ENCODE measurements at regions not wholly inside any gene's neighbourhood (a gene's known extent, or its start where the extent isn't known, plus 50 kb on each side); places are given as distances from the start of the nearest gene placed in this dataset.
A peak's percentile ranks its signal among the peaks of the same experiment; 100 is the strongest.

DNA sequence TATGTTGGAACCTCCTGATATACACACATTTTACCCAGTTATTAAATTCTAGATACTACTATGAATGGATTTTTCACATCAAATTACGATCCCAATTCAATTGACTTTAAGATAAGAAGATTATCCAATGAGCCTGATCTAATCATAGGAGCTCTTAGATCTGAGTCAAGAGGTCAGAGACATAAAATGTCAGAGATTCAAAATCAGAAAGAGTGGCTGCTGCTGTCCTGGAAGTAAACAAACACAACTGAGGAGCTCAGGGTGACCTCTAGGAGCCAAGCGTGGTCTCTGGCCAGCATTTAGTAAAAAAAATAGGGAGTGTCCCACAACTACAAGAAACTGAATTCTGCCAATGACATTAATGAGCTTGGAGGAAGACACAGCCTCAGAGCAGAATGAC, 557.1 kb upstream of the CBLB start:
- H3K9me3 Mint-ChIP-seq: peaks cover 0 to 3% (median 0%) of the 10 kb centered on the region in 7 donors
- ATAC-seq (ENCODE audit: low read depth in 2 of 2): no peak
- no peak overlapping the region for H3K4me3 Mint-ChIP-seq
- H3K4me1 Mint-ChIP-seq: peaks cover 9 to 20% (median 12%) of the 10 kb centered on the region in 4 donors
- H3K27ac ChIP-seq (ENCODE audit: insufficient read depth, low read length, poor library complexity, severe bottlenecking): no peak overlapping the region
- H3K36me3 Mint-ChIP-seq: no peaks in the 10 kb centered on the region
- DNase-seq: no peak
- no peaks in the 10 kb centered on the region for H3K9me3 ChIP-seq (ENCODE audit: control insufficient read depth in 2 of 2, low read length in 2 of 2)
- no peak overlapping the region for H3K4me3 ChIP-seq (ENCODE audit: low read depth, low read length)
- H3K27ac Mint-ChIP-seq: no peak overlapping the region
- peaks cover 3% of the 10 kb centered on the region for H3K27me3 Mint-ChIP-seq
- H3K27me3 ChIP-seq (ENCODE audit: control insufficient read depth, insufficient read depth, low read length): no peaks in the 10 kb centered on the region
- no peaks in the 10 kb centered on the region for H3K36me3 ChIP-seq (ENCODE audit: control insufficient read depth, insufficient read depth, low read length)
- peaks cover 10% of the 10 kb centered on the region for H3K4me1 ChIP-seq (ENCODE audit: control insufficient read depth, insufficient read depth, low read length, poor library complexity, severe bottlenecking)

DNA sequence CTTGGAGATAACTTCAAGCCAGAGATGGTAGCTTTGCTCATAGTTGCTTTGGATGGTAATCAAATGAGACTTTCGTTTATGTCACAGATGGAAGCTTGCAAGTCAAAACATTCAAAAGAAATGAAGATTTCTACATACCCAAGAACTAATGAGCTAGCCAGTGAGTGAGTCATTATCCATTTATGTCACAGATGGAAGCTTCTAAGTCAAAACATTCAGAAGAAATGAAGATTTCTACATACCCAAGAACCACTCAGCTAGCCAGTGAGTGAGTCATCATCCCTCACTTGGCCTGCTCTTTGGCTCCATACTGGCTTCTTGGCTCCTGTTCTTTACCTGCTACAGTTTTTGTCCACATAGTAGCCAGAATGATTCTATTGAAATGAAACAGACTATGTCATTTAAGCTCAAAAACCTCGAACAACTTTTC, 559.8 kb upstream of the CBLB start:
- H3K27ac ChIP-seq (ENCODE audit: insufficient read depth, low read length, poor library complexity, severe bottlenecking): no peak overlapping the region
- peaks cover 0 to 3% (median 0%) of the 10 kb centered on the region in 7 donors for H3K9me3 Mint-ChIP-seq
- ATAC-seq (ENCODE audit: low read depth in 2 of 2) (peak; percentile 28 to 54), DNase-seq (peak in 1 of 3 donors; percentile 16)
- no peaks in the 10 kb centered on the region for H3K36me3 ChIP-seq (ENCODE audit: control insufficient read depth, insufficient read depth, low read length)
- no peak overlapping the region for H3K4me3 ChIP-seq (ENCODE audit: low read depth, low read length)
- H3K4me3 Mint-ChIP-seq: no peak overlapping the region
- H3K27me3 Mint-ChIP-seq: peaks cover 7% of the 10 kb centered on the region
- no peaks in the 10 kb centered on the region for H3K36me3 Mint-ChIP-seq
- H3K27ac Mint-ChIP-seq: no peak overlapping the region
- peaks cover 7 to 16% (median 10%) of the 10 kb centered on the region in 4 donors for H3K4me1 Mint-ChIP-seq
- H3K4me1 ChIP-seq (ENCODE audit: control insufficient read depth, insufficient read depth, low read length, poor library complexity, severe bottlenecking): peaks cover 10% of the 10 kb centered on the region
- H3K9me3 ChIP-seq (ENCODE audit: control insufficient read depth in 2 of 2, low read length in 2 of 2): no peaks in the 10 kb centered on the region
- H3K27me3 ChIP-seq (ENCODE audit: control insufficient read depth, insufficient read depth, low read length): no peaks in the 10 kb centered on the region

DNA sequence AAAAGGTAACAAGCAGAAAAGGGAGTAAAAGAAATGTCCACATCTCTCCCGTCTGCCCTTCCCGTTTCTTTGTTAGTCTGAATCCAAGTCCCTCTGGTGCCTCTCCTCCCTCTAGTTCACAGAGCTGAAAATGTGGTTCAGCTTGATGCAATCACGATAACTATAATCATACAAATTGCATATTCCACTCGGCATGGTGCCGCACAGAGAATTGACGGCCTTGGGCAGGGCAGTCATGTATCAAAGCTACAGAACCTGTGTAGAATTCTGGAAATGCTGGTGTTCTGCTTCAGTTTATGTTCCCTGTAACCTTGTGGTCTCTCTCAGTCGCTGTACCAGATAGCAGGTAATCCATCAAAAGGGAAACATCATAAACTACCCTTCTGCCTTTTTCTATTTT, 562.9 kb upstream of the CBLB start:
- H3K27ac ChIP-seq (ENCODE audit: insufficient read depth, low read length, poor library complexity, severe bottlenecking): no peak overlapping the region
- DNase-seq: no peak
- no peak overlapping the region for H3K4me3 ChIP-seq (ENCODE audit: low read depth, low read length)
- no peak for ATAC-seq (ENCODE audit: low read depth in 2 of 2)
- H3K9me3 Mint-ChIP-seq: peaks cover 0 to 3% (median 0%) of the 10 kb centered on the region in 7 donors
- H3K36me3 ChIP-seq (ENCODE audit: control insufficient read depth, insufficient read depth, low read length): no peaks in the 10 kb centered on the region
- peaks cover 0 to 4% (median 0%) of the 10 kb centered on the region in 4 donors for H3K4me1 Mint-ChIP-seq
- no peaks in the 10 kb centered on the region for H3K9me3 ChIP-seq (ENCODE audit: control insufficient read depth in 2 of 2, low read length in 2 of 2)
- no peaks in the 10 kb centered on the region for H3K27me3 ChIP-seq (ENCODE audit: control insufficient read depth, insufficient read depth, low read length)
- H3K36me3 Mint-ChIP-seq: no peaks in the 10 kb centered on the region
- no peak overlapping the region for H3K27ac Mint-ChIP-seq
- no peaks in the 10 kb centered on the region for H3K4me1 ChIP-seq (ENCODE audit: control insufficient read depth, insufficient read depth, low read length, poor library complexity, severe bottlenecking)
- peaks cover 11% of the 10 kb centered on the region for H3K27me3 Mint-ChIP-seq
- H3K4me3 Mint-ChIP-seq: no peak overlapping the region

DNA sequence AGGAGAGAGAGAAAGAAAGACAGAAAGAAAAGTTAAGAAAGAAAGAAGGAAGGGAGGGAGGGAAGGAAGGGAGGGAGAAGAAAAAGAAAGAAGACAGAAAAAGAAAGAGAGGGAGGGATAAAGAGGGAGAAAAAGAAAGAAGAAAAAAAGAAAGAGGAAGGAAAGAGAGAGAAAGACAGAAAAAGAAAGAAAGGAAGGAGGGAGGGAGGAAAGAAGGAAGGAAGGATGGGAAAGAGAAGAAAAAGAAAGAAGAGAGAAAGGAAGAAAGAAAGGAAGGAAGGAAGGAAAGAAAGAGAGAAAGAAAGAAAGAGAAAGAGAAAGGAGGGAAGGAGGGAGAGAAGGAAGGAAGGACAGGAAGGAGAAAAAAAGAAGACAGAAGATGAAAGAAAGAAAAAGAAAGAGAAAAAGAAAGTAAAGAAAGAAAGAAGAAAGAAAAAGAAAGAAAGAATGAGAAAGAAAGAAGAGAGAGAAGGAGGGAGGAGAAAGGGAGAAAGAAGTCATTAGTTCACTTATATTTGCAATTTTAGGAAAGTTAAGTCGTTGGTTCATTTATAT, 567.2 kb upstream of the CBLB start:
- no peak overlapping the region for H3K27ac Mint-ChIP-seq
- Histone ChIP-seq H3K27me3 (ENCODE audit: control insufficient read depth, insufficient read depth, low read length) (no peaks in the 10 kb centered on the region), H3K4me3 (ENCODE audit: low read depth, low read length) (no peak overlapping the region), H3K4me1 (ENCODE audit: control insufficient read depth, insufficient read depth, low read length, poor library complexity, severe bottlenecking) (no peaks in the 10 kb centered on the region), H3K27ac (ENCODE audit: insufficient read depth, low read length, poor library complexity, severe bottlenecking) (no peak overlapping the region), H3K9me3 (ENCODE audit: control insufficient read depth in 2 of 2, low read length in 2 of 2) (no peaks in the 10 kb centered on the region), H3K36me3 (ENCODE audit: control insufficient read depth, insufficient read depth, low read length) (no peaks in the 10 kb centered on the region)
- no peak overlapping the region for H3K4me3 Mint-ChIP-seq
- no peak for ATAC-seq (ENCODE audit: low read depth in 2 of 2)
- peaks cover 0 to 4% (median 0%) of the 10 kb centered on the region in 4 donors for H3K4me1 Mint-ChIP-seq
- no peak for DNase-seq
- H3K9me3 Mint-ChIP-seq: no peaks in the 10 kb centered on the region
- H3K36me3 Mint-ChIP-seq: no peaks in the 10 kb centered on the region
- peaks cover 7% of the 10 kb centered on the region for H3K27me3 Mint-ChIP-seq

DNA sequence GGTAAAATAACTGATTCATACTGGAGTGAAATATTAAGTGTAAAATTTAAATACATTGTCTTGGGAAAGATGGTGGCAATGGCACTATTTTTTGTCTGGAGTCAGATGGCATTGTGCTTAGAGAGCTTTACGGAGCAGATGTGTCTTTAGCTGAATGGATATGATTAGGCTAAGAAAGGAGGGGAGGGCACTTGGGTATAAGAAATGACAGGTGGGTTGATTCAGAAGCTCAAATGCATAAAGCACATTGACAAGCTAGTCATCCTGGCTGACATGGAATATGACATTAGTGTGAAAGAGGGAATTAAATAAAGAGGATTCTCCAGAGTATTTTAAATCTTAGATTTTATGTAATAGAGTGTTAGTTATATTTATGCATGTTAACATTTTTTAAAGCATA, 570.1 kb upstream of the CBLB start:
- no peaks in the 10 kb centered on the region for H3K4me1 ChIP-seq (ENCODE audit: control insufficient read depth, insufficient read depth, low read length, poor library complexity, severe bottlenecking)
- no peak overlapping the region for H3K4me3 ChIP-seq (ENCODE audit: low read depth, low read length)
- Mint-ChIP-seq H3K36me3 (no peaks in the 10 kb centered on the region), H3K4me1 (peaks cover 0 to 4% (median 0%) of the 10 kb centered on the region in 4 donors), H3K27ac (no peak overlapping the region), H3K4me3 (no peak overlapping the region), H3K9me3 (no peaks in the 10 kb centered on the region), H3K27me3 (peaks cover 4% of the 10 kb centered on the region)
- H3K27me3 ChIP-seq (ENCODE audit: control insufficient read depth, insufficient read depth, low read length): no peaks in the 10 kb centered on the region
- no peaks in the 10 kb centered on the region for H3K9me3 ChIP-seq (ENCODE audit: control insufficient read depth in 2 of 2, low read length in 2 of 2)
- ATAC-seq (ENCODE audit: low read depth in 2 of 2): no peak
- H3K36me3 ChIP-seq (ENCODE audit: control insufficient read depth, insufficient read depth, low read length): no peaks in the 10 kb centered on the region
- no peak for DNase-seq
- H3K27ac ChIP-seq (ENCODE audit: insufficient read depth, low read length, poor library complexity, severe bottlenecking): no peak overlapping the region

DNA sequence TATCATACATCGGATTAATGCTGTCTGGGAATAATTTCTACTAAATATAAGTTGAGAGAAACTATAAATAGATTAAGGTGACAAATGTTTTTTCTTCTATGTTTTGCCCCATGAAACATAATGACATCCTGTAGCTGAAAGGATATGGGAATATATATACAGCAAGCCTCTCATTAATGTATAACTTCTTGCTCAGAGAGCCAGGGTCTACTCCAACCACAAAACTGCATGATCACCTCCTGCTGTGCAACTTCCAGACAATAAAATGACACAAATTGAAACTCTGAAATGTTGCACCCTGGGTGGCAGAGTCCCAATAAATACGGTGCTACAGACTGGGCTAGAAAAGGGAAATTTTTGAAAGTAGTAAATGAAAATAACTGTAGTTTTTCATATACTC, 571.9 kb upstream of the CBLB start:
- no peaks in the 10 kb centered on the region for H3K9me3 ChIP-seq (ENCODE audit: control insufficient read depth in 2 of 2, low read length in 2 of 2)
- H3K27me3 Mint-ChIP-seq: no peaks in the 10 kb centered on the region
- H3K36me3 Mint-ChIP-seq: no peaks in the 10 kb centered on the region
- no peaks in the 10 kb centered on the region for H3K4me1 ChIP-seq (ENCODE audit: control insufficient read depth, insufficient read depth, low read length, poor library complexity, severe bottlenecking)
- no peaks in the 10 kb centered on the region for H3K9me3 Mint-ChIP-seq
- ATAC-seq (ENCODE audit: low read depth in 2 of 2): no peak
- H3K36me3 ChIP-seq (ENCODE audit: control insufficient read depth, insufficient read depth, low read length): no peaks in the 10 kb centered on the region
- no peak overlapping the region for H3K27ac ChIP-seq (ENCODE audit: insufficient read depth, low read length, poor library complexity, severe bottlenecking)
- H3K4me3 Mint-ChIP-seq: no peak overlapping the region
- H3K27ac Mint-ChIP-seq: no peak overlapping the region
- no peak for DNase-seq
- H3K27me3 ChIP-seq (ENCODE audit: control insufficient read depth, insufficient read depth, low read length): no peaks in the 10 kb centered on the region
- peaks cover 0 to 4% (median 0%) of the 10 kb centered on the region in 4 donors for H3K4me1 Mint-ChIP-seq
- no peak overlapping the region for H3K4me3 ChIP-seq (ENCODE audit: low read depth, low read length)

DNA sequence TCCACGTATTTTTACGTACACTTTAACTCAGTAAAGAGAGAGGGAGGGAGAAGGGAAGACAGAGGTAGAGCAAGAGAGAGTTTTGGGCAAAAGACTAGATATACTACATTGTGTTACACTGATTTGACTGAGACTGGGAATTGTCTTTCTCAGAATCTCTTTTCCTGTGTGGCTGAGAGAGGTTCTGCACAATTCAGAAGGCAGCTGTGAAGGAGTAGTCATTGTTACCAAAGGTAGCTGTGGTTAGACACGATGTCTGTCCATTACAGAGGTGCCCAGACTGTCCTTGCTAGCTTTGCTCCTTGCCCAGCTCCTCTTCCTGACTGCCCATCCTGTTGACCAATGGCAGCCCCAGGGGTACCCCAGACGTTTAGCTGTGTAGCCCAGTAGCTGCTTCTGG, 577.5 kb upstream of the CBLB start:
- H3K9me3 Mint-ChIP-seq: peaks cover 0 to 12% (median 2%) of the 10 kb centered on the region in 7 donors
- H3K4me3 Mint-ChIP-seq: no peak overlapping the region
- DNase-seq (no peak), ATAC-seq (ENCODE audit: low read depth in 2 of 2) (no peak)
- no peaks in the 10 kb centered on the region for H3K36me3 Mint-ChIP-seq
- Histone ChIP-seq H3K27me3 (ENCODE audit: control insufficient read depth, insufficient read depth, low read length) (no peaks in the 10 kb centered on the region), H3K36me3 (ENCODE audit: control insufficient read depth, insufficient read depth, low read length) (no peaks in the 10 kb centered on the region), H3K4me1 (ENCODE audit: control insufficient read depth, insufficient read depth, low read length, poor library complexity, severe bottlenecking) (no peaks in the 10 kb centered on the region), H3K9me3 (ENCODE audit: control insufficient read depth in 2 of 2, low read length in 2 of 2) (no peaks in the 10 kb centered on the region), H3K27ac (ENCODE audit: insufficient read depth, low read length, poor library complexity, severe bottlenecking) (no peak overlapping the region), H3K4me3 (ENCODE audit: low read depth, low read length) (no peak overlapping the region)
- no peak overlapping the region for H3K27ac Mint-ChIP-seq
- no peaks in the 10 kb centered on the region for H3K4me1 Mint-ChIP-seq
- H3K27me3 Mint-ChIP-seq: no peaks in the 10 kb centered on the region

DNA sequence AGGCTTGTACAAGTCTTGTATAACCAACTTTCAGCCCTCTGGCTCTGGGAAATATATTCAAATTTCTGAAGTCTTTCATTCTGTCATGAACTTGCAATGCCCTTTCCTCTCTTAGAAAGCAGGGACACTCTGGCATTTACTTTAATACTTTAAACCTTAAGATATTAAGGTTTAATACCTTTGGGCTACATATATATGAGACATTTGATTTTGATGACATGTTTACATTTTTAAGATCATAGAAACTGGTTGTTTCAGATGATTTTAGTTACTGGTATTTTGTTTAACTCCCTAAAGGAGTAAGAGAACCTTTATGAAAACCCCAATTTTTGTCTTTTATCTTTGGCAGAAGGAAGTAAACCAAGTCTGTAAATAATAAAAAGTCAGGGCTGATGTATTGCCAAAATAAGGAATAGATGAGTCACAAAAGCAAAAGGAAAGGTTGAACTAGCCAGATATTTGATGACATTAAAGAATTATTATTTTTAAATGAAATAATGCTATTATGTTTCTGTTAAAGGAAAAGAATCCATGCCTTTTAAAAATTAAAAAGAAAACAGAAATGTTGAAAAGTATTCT, 579.0 kb upstream of the CBLB start:
- no peak overlapping the region for H3K27ac ChIP-seq (ENCODE audit: insufficient read depth, low read length, poor library complexity, severe bottlenecking)
- no peaks in the 10 kb centered on the region for H3K9me3 ChIP-seq (ENCODE audit: control insufficient read depth in 2 of 2, low read length in 2 of 2)
- Mint-ChIP-seq H3K4me3 (no peak overlapping the region), H3K27ac (no peak overlapping the region), H3K9me3 (peaks cover 0 to 12% (median 2%) of the 10 kb centered on the region in 7 donors), H3K4me1 (no peaks in the 10 kb centered on the region), H3K36me3 (no peaks in the 10 kb centered on the region), H3K27me3 (no peaks in the 10 kb centered on the region)
- no peak for DNase-seq
- H3K27me3 ChIP-seq (ENCODE audit: control insufficient read depth, insufficient read depth, low read length): no peaks in the 10 kb centered on the region
- no peaks in the 10 kb centered on the region for H3K4me1 ChIP-seq (ENCODE audit: control insufficient read depth, insufficient read depth, low read length, poor library complexity, severe bottlenecking)
- H3K36me3 ChIP-seq (ENCODE audit: control insufficient read depth, insufficient read depth, low read length): no peaks in the 10 kb centered on the region
- ATAC-seq (ENCODE audit: low read depth in 2 of 2): no peak
- no peak overlapping the region for H3K4me3 ChIP-seq (ENCODE audit: low read depth, low read length)
